Right lobe of liver (tissue), 4 donors: ENCODE measurements at regions not wholly inside any gene's neighbourhood (a gene's known extent, or its start where the extent isn't known, plus 50 kb on each side); places are given as distances from the start of the nearest gene placed in this dataset.

Experiments used
- CTCF ChIP-seq, 4 donors: fragments of 200-600 bp in 3 of 4; fragments of 450-650 bp in 1 of 4; IDR thresholded peaks; one replicate each; pipeline versions ENCODE4 v1.5.1 to v1.8.0; 2016 to 2022; ENCODE audit warnings: antibody characterized with exemption in 4 of 4, mild to moderate bottlenecking in 2 of 4
- POLR2A ChIP-seq: fragments of 450-650 bp; IDR thresholded peaks from one replicate; pipeline ENCODE4 v1.6.1; 2017; ENCODE audit warnings: antibody characterized with exemption, mild to moderate bottlenecking
- donor health status: DM: no; HTN: no; CAD: no.
- donor health status: DM: no; HTN: no; CAD: no.
- donor health status: DM: no; HTN: yes; CAD: no.

- no peak for TF ChIP-seq CTCF (IDR thresholded peaks at IDR 0.05)
- no peak for TF ChIP-seq POLR2A
These were observed 630.3 kb upstream of the CDH18 start for GRCh38 chr5:20618340-20618739.
